ENCODE measurements at regions not wholly inside any gene's neighbourhood (a gene's known extent, or its start where the extent isn't known, plus 50 kb on each side); places are given as distances from the start of the nearest gene placed in this dataset.

GRCh38 chr7:88391247-88391646 is 84.6 kb upstream of the STEAP4 start:
- DNase-seq (ENCODE audit: low read depth, low spot score) (no peak), FAIRE-seq (no peak)
- TF ChIP-seq MAX (IDR thresholded peaks at IDR 0.05; ENCODE audit: insufficient read depth, insufficient read length), result no peak
- TF ChIP-seq FOS (IDR thresholded peaks at IDR 0.05; ENCODE audit: borderline replicate concordance, insufficient read depth, low read length), result no peak
- TF ChIP-seq, protein P1, sequence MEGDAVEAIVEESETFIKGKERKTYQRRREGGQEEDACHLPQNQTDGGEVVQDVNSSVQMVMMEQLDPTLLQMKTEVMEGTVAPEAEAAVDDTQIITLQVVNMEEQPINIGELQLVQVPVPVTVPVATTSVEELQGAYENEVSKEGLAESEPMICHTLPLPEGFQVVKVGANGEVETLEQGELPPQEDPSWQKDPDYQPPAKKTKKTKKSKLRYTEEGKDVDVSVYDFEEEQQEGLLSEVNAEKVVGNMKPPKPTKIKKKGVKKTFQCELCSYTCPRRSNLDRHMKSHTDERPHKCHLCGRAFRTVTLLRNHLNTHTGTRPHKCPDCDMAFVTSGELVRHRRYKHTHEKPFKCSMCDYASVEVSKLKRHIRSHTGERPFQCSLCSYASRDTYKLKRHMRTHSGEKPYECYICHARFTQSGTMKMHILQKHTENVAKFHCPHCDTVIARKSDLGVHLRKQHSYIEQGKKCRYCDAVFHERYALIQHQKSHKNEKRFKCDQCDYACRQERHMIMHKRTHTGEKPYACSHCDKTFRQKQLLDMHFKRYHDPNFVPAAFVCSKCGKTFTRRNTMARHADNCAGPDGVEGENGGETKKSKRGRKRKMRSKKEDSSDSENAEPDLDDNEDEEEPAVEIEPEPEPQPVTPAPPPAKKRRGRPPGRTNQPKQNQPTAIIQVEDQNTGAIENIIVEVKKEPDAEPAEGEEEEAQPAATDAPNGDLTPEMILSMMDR (IDR thresholded peaks at IDR 0.05; ENCODE audit: extremely low read depth in 1 of 2, insufficient read depth in 1 of 2, low read depth in 1 of 2, low read length in 2 of 2), result no peak
- TF ChIP-seq GATA2 (IDR thresholded peaks at IDR 0.05; ENCODE audit: insufficient read depth, insufficient read length, low read depth, low read length), result no peak
- no peak for TF ChIP-seq EZH2 (IDR thresholded peaks at IDR 0.05; ENCODE audit: borderline replicate concordance, low read depth, low read length, severe bottlenecking)
- no peak for TF ChIP-seq POLR2A (IDR thresholded peaks at IDR 0.05; ENCODE audit: low read depth, low read length)
- TF ChIP-seq POLR2AphosphoS5 (IDR thresholded peaks at IDR 0.05; ENCODE audit: insufficient read depth, low read depth, low read length), result no peak
- TF ChIP-seq JUN (IDR thresholded peaks at IDR 0.05; ENCODE audit: borderline replicate concordance, insufficient read depth, insufficient read length, low read depth), result no peak
- no peak for TF ChIP-seq MYC (IDR thresholded peaks at IDR 0.05; ENCODE audit: low read depth, low read length)
- Histone ChIP-seq H3K9me1 (replicated peaks; ENCODE audit: control insufficient read depth, extremely low read depth, insufficient read depth, low read length) (no peaks in the 10 kb centered on the region), H4K20me1 (replicated peaks; ENCODE audit: control insufficient read depth, extremely low read depth, insufficient read depth, low read length) (no peaks in the 10 kb centered on the region), H3K4me1 (ENCODE audit: control insufficient read depth, extremely low read depth, insufficient read depth, low read length) (peaks cover 13% of the 10 kb centered on the region), H3K27me3 (ENCODE audit: control insufficient read depth in 2 of 2, insufficient read depth in 2 of 2, low read length in 2 of 2) (peaks cover 0 to 9% of the 10 kb centered on the region in 2 experiments), H3K79me2 (ENCODE audit: control insufficient read depth, insufficient read depth, low read length) (no peaks in the 10 kb centered on the region), H3K9me3 (replicated peaks; ENCODE audit: control insufficient read depth, insufficient read depth, low read length) (no peaks in the 10 kb centered on the region), H3K36me3 (ENCODE audit: control insufficient read depth in 2 of 2, extremely low read depth in 1 of 2, insufficient read depth in 2 of 2, low read length in 2 of 2) (no peaks in the 10 kb centered on the region), H3K4me2 (ENCODE audit: insufficient read depth, low read length) (no peak overlapping the region), H3K4me3 (replicated peaks in 1 of 3; ENCODE audit: insufficient read depth in 1 of 3, low read depth in 1 of 3, low read length in 3 of 3) (no peak overlapping the region), H3K9ac (replicated peaks; ENCODE audit: extremely low read depth, insufficient read depth, low read length) (no peak overlapping the region), H2AFZ (ENCODE audit: low read depth, low read length) (no peak overlapping the region), H3K27ac (ENCODE audit: insufficient read depth, low read depth, low read length) (no peak overlapping the region)
- ChIA-PET POLR2A (no interaction called here), CTCF (no interaction called here)
- intact Hi-C loops (cut with micrococcal nuclease), result no loop called here
- no TSS peak for BruUV-seq (replicated peaks)
- dilution Hi-C loops (cut with MboI; ENCODE audit: extremely low pct_ligation_motif_present, low sequenced_read_pairs), result no loop called here
